Globus pallidus (tissue), 1 donor: ENCODE measurements at regions not wholly inside any gene's neighbourhood (a gene's known extent, or its start where the extent isn't known, plus 50 kb on each side); places are given as distances from the start of the nearest gene placed in this dataset.
A peak's percentile ranks its signal among the peaks of the same experiment; 100 is the strongest.
"Not testable (repeated sequence)": the region's sequence is repeated elsewhere in the genome, so short reads cannot be mapped to it uniquely, and the experiment has no call there.

Experiments used
- DNase-seq: peaks from one replicate; pipeline ENCODE4 v3.0.0-alpha.2; 2015; ENCODE audit warnings: low spot score

DNA sequence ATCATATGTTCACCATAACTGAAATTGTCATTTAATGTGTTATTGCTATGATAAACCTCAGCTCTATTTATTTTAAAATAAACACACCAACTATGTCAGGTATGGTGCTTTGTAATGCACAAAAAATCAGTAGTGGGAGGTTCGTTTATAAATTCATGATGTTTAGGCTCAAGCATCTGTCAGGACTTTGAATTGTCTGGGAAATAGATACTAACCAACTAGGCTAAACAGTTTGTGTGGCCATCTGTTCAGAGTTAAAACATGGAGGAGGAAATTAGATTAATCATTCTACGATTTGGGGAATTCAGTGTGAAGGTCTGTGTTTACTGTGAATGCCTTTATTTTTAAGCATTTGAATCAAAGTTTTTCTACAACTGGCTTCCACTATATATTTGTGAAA is 212.6 kb upstream of the FZD8 start:
- DNase-seq, result no peak

DNA sequence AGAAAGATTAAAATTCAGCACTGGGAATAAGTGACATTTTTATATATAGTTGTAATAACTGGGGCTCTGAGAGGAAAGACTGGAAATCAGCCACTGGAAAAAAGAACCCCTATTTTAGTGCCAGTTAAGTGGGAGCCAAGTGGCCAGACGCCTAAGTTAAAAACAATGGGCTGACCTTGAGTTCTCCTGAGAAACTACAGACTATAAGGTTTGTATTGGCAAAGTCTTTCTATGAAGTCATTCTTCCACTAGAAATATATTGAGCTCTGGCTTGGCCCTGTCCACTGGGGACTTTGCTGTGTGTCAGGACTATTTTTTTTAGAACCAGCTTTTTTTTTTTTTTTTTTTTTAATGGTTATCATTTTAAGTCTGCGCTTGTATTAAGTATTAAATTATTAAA is 210.6 kb upstream of the FZD8 start:
- DNase-seq, result no peak

DNA sequence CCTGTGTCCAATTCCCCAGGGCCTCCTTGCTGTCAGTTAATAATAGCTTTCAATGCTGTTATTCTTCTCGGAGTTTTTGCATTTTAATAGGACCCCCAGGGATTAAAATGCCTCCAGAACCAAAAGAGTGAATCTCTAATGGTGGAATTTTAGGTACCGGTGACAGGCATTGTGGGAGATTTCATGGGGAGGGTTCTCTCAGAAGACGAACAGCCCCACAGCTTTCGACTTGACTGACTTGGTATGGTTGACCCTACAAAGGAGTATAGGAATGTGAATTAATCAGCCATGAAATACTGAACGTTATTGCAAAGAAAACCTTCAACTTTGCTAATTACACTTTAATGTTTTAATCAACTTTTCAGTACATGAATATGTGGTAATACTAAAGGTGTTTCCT is 206.3 kb upstream of the FZD8 start:
- DNase-seq, result no peak

DNA sequence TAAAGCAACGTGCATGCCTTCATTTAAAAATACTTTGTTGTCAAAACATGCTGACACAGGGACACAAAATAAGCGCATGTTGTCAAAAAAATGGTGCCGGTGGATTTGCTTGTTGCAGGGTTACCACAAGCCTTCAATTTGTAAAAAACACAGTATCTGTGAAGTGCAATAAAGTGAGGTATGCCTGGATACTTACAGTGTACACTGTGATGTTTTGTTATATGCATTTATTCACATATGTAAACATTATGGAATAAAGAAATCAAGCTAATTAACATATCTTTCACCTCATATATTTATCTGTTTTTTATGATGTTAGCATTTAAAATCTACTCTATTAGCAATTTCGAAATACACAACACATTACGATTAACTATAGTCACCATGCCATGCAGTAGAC is 202.6 kb upstream of the FZD8 start:
- no peak for DNase-seq

DNA sequence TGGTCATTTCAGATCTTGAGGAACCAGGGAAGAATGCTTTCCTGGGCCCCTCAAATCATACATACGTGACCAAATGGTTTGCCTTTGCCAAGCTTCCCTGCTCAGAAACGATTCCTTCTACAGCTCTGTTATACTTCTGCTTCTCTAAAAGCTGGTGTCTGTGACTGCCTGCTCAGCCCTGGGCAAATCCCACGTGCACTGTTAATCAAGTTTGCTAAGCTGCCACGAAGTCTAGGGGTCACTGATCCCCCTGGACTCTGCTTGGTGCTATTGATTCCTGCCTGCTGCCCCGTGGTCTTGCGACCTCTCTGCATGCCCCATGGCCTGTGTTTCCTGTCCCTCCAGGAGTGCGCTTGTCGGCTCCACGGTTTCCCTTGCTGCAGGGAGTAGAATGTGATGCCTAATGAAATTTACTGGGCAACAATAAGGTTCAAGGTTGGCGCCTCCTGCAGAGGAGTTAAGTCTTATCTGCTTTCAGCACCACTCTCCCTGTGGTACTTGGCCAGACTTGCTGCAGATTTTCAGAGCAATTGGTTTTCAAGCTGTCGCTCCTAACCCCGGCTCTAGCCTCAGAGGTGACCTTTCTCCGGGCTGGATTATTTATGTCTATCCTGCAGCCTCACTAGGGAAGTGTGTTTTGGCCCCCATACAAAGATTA is 201.6 kb upstream of the FZD8 start:
- no peak for DNase-seq

DNA sequence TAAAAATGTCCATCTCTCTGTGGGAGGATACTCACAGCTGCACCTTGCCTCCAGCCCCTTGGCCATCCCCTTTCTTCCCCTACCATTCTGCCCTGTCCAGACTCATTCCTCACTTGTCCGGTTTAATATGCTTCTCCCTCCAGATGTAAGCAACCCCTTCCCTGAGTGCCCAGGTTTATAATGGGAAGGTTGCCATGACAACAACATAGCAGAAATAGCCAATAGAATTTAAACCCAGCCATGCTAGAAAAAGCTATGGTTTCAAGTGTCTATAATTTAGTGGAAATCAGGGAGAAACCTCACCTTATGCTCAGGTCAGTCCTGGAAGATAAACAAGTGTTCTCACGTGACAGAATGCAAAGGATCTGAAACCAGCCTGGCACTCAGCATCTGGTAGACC is 196.0 kb upstream of the FZD8 start:
- no peak for DNase-seq

DNA sequence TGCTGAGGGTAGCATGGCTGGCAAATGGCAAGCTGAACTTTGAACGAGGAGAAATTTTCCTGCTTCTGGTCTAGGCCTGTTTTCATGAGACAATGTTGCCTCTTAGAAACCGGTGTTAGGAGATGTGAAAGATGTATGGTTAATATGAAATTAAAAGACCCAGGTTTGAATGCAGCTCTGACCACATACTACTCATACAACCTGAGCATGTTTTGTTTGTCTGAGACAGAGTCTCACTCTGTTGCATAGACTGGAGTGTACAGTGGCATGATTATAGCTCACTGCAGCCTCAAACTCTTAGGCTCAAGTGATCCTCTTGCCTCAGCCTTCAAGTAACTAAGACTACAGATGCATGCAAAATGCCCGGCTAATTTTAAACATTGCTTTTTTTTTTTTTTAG is 193.4 kb upstream of the FZD8 start:
- DNase-seq, result no peak

DNA sequence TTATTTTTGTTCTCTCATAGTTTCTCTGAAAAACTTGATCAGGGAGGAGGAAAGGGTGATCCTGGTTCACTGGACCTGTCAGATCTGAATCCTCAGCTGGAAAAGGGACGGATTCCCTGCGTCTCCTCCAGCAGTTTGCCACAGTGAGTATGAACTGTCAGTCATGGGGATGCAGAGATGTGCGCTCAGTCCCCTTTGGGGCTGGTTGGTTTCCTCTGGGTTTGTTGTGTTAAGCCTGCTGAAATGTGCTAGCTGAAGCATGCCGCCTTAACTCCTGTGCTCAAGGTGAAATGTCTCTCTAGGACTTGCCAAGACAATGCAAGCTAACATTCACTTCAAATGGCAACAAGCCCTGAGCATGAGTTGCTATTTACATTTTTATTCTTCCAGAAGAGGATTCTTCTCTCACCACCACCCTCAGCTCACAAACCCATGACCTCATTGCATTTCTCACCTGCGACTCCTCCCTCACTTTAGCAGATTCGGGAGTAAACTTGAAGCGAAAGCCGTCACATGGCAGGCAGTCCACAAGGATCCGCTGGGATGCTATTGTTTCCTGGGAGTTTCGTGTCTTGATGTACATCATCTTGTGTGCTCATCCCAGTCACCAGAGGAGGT is 192.9 kb upstream of the FZD8 start:
- no peak for DNase-seq

DNA sequence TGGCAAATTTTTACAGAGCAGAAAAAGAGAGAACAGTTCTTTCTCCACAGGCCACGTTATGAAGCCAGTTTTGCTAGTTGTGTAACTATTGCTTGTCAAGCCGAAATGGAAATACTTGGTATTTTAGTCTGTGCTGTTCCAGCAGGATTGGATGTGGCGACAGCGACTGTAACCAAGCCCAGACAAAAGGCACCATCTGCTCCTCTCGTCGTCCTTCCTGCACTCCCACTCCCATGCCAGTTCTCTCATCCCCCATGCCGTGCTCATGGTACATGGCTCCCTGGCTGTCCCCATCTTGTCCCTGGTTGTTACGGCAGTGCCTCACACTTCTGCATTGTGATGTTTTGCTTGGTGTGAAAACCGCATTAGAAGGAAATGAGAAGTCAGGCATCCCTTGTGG is 185.7 kb upstream of the FZD8 start:
- DNase-seq, result no peak

DNA sequence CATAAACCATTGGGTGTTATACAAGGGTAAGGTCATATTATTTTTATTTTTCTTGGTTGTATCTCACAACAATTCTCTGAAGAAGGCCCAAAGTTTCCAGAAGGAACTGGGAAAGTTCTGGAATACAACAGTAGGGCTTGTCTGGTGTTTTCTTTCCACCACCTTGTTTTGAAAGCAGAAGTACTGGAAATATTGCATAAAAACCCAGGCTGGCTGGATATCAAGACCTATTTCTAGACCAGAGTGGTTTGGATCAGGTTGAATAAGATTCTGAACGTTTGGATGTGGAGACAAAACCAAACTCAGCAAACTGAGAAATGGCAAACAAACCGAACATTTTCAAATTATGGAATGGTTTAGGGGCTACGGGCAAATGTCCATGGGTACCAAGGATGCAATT is 182.6 kb upstream of the FZD8 start:
- DNase-seq, result peak; percentile 11

DNA sequence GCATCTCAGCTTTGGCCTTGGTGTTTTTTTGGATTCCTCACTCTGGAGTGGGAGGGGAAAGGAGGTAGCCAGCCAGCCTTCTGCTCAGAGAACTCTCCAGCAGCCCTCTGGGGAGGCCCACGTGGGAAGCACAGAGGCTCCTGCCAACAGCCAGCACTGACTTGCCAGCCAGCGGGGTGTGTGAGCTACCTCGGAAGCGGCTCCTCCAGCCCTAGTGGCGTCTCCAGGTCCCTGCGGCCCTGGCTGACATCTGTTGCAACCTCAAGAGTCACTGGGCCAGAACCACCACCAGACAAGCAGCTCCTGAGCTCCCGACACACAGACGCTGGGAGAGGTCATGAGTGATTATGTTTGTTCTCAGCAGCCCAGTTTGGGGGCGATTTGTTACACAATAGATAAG is 180.2 kb upstream of the FZD8 start:
- peak; percentile 38 for DNase-seq

DNA sequence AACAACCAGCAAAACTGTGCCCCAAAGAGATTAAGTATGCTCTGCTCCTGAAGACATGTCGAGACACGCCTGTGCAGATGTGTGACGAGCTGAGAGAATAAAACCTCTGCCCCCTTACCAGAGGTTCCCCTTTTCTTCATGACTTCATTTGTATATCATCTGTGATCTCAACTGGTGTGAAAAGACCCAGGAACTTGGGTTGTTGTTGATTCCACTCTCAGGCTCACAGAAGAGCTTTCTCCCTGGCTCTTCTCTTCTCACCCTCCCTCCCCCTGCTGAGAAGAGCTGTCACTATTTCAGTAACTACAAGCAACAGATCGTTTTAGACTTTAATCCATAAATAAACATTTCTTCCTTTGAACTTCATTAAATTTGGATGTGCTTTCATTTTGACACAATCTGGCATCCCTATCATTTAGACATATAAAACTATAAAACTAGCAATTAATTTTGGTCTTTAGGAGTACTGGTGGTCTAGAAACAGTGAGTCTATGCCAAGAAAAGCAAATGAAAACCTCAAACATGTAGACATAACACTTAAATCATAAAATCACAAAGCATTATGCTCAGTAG is 179.3 kb upstream of the FZD8 start:
- DNase-seq, result no peak

DNA sequence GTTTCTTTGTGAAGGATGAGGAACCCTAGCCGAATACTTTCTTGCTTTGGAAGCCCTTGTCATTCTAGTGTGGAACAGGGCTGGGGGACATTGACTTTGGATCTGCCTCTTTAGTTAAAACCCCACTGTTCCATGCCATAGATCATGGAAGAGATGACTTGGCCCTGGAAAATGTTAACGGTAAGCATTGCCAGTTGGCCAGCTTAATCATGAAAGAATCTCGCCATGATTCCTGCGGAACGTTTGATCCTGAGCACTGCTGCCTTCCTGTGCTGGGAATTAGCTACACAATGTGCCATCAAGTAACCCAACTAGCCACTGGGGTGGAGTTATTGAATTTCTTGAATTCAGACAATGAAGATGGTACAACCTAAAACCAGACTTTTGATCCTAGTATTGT is 177.6 kb upstream of the FZD8 start:
- DNase-seq, result no peak

DNA sequence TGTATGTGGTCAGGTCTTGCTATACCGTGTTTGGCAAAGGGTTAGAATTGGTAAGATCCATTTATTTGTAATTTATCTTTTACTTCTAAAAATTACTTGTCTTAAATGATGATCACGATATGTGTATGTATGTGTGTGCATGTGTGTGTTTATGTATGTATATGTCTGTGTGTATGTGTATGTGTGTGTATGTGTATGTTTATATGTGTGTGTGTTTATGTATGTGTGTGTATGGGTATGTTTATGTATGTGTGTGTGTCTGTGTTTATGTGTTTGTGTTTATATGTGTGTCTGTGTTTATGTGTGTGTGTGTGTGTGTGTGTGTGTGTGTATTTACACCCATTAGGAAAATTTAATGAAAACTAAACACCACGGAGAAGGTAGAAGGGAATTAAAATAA is 176.9 kb upstream of the FZD8 start:
- DNase-seq, result no peak

DNA sequence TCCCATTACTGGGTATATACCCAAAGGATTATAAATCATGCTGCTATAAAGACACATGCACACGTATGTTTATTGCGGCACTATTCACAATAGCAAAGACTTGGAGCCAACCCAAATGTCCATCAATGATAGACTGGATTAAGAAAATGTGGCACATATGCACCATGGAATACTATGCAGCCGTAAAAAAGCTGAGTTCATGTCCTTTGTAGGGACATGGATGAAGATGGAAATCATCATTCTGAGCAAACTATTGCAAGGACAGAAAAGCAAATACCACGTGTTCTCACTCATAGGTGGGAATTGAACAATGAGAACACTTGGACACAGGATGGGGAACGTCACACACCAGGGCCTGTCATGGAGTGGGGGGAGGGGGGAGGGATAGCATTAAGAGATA is 175.0 kb upstream of the FZD8 start:
- DNase-seq, result not testable (repeated sequence)

DNA sequence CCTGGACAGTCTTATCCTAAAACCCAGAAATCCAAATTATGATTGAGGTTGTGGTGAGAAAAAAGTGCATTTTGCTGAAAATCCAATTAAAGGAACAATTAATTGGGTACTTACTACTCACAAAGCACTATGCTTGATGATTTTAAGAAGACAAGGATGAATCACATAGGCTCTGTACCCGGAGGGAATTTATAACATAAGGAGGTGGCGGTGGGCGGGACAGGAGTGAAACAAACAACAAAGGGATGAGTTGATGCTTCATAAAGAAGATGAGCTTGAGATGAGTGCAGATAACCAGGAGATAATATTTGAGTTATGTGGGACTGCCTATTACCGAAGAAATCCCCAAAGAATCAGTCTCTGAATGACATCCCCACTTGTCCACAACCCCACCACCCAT is 171.1 kb upstream of the FZD8 start:
- no peak for DNase-seq

DNA sequence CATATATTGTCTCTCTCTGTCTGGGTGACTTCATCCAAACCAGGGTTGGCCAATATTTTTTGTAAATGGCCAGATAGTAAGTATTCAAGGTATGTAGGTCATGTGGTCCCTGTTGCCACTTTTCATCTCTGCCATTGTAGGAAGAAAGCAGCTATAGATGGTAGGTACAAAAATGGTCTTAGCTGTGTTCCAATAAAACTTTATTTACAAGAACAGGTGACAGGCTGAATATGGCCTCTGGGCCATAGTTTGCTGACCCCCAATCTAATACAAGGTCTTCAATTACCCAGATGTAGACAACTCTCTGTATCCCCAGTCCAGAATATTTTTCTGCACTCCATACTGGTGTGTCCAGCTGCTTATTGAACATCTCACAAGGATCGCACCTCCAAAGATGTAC is 166.2 kb upstream of the FZD8 start:
- DNase-seq, result no peak

DNA sequence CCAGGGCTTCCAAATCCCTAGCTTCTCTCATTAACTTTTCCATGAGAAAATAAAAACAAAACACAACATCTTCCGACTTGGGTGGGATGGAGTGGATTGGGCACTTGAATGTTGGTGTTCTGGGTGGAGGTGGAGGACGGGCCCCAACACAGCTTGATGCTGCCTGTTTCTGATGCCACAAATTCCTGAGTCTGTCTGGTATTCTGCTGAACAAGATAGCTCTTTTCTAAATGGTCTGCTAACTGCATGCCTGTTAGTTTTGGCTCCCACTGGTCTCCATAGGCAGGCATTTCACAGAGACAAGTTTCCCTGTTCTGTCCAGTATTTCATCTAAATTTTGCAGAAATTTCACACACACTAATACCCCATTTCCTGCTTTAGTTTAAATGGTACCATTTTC is 160.9 kb upstream of the FZD8 start:
- DNase-seq, result no peak

DNA sequence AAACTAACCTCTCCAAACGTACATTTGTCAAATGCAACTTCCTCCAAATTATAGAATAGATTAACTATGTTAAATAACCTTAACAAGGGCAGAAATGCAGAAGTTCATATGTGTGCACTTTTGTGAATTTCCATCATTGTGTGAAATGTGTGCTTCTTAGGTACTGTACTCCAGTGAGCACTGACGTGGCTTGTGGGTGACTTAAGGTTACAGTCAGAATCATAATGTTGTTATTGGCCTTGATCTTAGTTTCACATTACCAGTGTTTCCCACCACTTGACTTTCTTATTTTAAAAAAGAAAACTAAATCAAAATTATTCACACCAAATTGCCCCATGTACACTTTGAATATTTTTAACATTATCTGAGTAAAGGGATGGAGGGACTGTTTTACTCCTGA is 155.1 kb upstream of the FZD8 start:
- no peak for DNase-seq

DNA sequence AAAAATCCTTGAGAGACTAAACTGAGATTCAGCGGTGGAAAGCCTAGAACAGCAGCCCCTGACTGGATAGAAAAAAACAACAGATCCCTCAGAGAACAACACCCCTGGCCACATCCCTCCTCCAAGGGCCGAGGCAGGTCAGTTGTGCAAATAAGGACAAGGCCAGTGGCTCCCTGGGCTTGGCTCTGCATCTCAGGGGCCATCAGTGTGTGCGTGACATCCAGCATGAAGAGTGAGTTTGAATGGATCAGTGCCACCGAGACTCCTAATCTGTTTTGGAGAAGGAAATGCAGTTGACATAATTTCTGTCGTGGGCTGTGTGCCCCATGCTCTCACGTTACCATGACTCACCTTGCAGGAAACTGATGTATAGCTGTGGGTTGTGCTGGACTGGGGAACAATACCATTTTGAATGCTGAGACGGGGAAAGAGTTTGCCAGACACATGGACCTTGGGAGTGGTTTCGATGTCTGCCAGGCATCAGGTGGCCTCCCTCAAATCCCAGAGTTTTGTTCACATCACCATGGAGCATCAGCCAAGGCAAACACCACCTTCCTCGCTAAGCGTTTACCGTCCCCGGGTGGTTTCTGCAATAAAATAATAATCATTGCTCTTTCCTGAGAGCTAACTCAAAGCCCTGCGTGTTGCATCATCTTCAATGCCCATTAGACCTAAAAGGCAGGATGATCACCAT is 153.2 kb upstream of the FZD8 start:
- DNase-seq, result no peak

DNA sequence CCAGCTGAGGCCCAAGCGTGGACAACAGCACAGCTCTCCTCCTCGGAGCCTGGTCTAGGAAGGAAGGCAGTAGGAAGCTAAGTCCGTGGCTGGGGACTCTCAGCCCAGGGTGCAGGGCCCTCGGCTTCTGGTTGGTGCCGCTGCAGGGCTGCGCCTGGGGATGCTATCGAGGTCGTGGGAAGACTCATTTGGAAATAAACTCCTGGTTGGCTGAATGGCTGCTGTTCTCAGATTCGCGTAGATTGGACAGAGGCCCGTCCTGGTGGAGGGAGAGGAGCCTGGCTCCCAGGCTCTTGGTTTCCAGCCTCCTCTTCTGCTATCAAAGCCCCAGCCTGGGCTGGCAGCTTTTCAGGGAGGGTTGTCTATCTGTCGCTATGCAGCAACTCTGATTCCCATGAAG is 152.6 kb upstream of the FZD8 start:
- DNase-seq, result no peak

DNA sequence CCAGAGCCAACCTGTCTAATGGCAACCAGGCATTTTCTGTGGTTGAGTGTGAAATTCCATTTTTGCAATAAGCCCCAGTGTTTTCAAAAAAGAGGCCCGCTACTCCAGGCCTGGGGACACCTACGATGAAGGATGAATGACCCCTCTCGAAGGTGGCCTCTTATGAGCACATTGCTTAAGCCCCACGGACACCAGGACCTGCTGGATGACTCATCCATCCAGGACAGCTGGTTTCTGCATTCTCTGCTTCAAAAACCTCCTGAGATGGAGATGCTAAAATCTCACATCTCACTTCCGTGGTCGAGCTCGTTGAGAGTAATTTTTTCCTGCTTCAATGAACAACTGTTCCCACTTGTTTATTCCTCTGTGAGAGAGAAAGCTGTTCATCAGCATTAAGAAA is 150.2 kb upstream of the FZD8 start:
- DNase-seq, result no peak

DNA sequence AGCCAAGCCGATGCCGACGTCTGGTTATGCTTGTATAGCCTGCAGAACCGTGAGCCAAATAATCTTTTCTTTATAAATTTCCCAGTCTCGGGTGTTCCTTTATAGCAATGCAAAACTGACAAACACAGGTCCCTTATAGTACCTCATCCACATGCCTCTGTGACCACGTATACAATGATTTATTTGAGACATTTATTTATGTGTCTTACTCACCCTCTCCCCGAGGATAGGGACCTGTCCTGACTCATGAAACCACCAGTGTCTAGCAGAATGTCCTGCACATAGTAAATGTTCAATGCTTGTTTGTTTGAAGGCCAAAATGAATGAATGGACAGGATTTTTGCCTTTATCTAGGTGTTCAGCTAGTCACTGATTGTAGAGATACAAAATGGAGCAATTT is 147.9 kb upstream of the FZD8 start:
- DNase-seq, result no peak
